HK-2 (cell line): ENCODE measurements at regions not wholly inside any gene's neighbourhood (a gene's known extent, or its start where the extent isn't known, plus 50 kb on each side); places are given as distances from the start of the nearest gene placed in this dataset.
"Not testable (repeated sequence)": the region's sequence is repeated elsewhere in the genome, so short reads cannot be mapped to it uniquely, and the experiment has no call there.

Source experiments
- DNase-seq: peaks from one replicate; pipeline ENCODE4 v3.0.0-alpha.2; 2018; ENCODE audit not compliant: unreplicated experiment

GRCh38 chr7:81182056-81182455 is 263.2 kb upstream of the SEMA3C start:
- not testable (repeated sequence) for DNase-seq

GRCh38 chr7:81181066-81181465 is 262.2 kb upstream of the SEMA3C start:
- no peak for DNase-seq

- no peak for DNase-seq
These were observed 261.7 kb upstream of the SEMA3C start for GRCh38 chr7:81180573-81180972.

- no peak for DNase-seq
These were observed 256.6 kb upstream of the SEMA3C start for GRCh38 chr7:81175275-81175940.

GRCh38 chr7:81173766-81174281 is 255.0 kb upstream of the SEMA3C start:
- DNase-seq, result no peak

- DNase-seq, result no peak
These were observed 251.4 kb upstream of the SEMA3C start for GRCh38 chr7:81170291-81170690.

GRCh38 chr7:81167934-81168333 is 249.1 kb upstream of the SEMA3C start:
- DNase-seq, result no peak

GRCh38 chr7:81165070-81165469 is 246.2 kb upstream of the SEMA3C start:
- no peak for DNase-seq

GRCh38 chr7:81162771-81163525 is 244.1 kb upstream of the SEMA3C start:
- no peak for DNase-seq

- no peak for DNase-seq
These were observed 243.4 kb upstream of the SEMA3C start for GRCh38 chr7:81162234-81162633.

GRCh38 chr7:81161451-81162075 is 242.7 kb upstream of the SEMA3C start:
- DNase-seq, result peak; percentile 68

GRCh38 chr7:81159402-81159801 is 240.6 kb upstream of the SEMA3C start:
- DNase-seq, result no peak

- no peak for DNase-seq
These were observed 239.3 kb upstream of the SEMA3C start for GRCh38 chr7:81158189-81158588.

GRCh38 chr7:81155654-81156373 is 237.0 kb upstream of the SEMA3C start:
- DNase-seq, result peak; percentile 34

- DNase-seq, result no peak
These were observed 235.7 kb upstream of the SEMA3C start for GRCh38 chr7:81154565-81154964.

GRCh38 chr7:81152925-81153324 is 234.1 kb upstream of the SEMA3C start:
- not testable (repeated sequence) for DNase-seq

- no peak for DNase-seq
These were observed 232.1 kb upstream of the SEMA3C start for GRCh38 chr7:81150951-81151361.

GRCh38 chr7:81143856-81144255 is 225.0 kb upstream of the SEMA3C start:
- DNase-seq, result no peak

- not testable (repeated sequence) for DNase-seq
These were observed 222.7 kb upstream of the SEMA3C start for GRCh38 chr7:81141257-81142205.

- no peak for DNase-seq
These were observed 221.9 kb upstream of the SEMA3C start for GRCh38 chr7:81140775-81141174.

GRCh38 chr7:81140252-81140651 is 221.4 kb upstream of the SEMA3C start:
- DNase-seq, result no peak
